ENCODE measurements at regions not wholly inside any gene's neighbourhood (a gene's known extent, or its start where the extent isn't known, plus 50 kb on each side); places are given as distances from the start of the nearest gene placed in this dataset.
"Not testable (repeated sequence)": the region's sequence is repeated elsewhere in the genome, so short reads cannot be mapped to it uniquely, and the experiment has no call there.

DNA sequence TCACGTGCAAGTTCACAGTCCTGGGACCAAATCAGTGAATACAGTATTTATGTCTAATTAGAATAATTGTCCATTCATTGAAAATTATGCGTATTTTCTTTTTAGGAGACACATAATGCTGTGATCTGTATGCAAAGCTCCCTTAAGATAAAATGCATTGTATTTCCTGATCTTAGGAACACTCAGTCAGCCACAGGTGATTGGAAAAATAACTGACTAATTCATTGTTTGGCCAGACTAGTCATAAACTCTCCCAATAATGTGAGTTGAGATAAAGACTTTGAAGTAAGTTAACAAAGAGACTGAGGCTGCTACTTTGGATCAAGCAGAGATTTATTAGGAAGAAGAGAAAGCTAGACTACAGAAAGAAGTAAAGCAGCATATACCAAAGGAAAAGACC is 182.2 kb downstream of the GNAI1 start:
- H3K9me3 Mint-ChIP-seq, result peaks cover 19% of the 10 kb centered on the region
- H3K27ac Mint-ChIP-seq, result no peak overlapping the region
- ATAC-seq, result no peak
- H3K4me1 Mint-ChIP-seq, result no peaks in the 10 kb centered on the region
- no peak overlapping the region for H3K4me3 Mint-ChIP-seq
- DNase-seq (ENCODE audit: low spot score in 2 of 2), result no peak
- no peaks in the 10 kb centered on the region for H3K36me3 Mint-ChIP-seq

- H3K27ac Mint-ChIP-seq, result no peak overlapping the region
- H3K9me3 Mint-ChIP-seq, result peaks cover 20% of the 10 kb centered on the region
- no peaks in the 10 kb centered on the region for H3K4me1 Mint-ChIP-seq
- H3K36me3 Mint-ChIP-seq, result no peaks in the 10 kb centered on the region
- ATAC-seq (no peak), DNase-seq (ENCODE audit: low spot score in 2 of 2) (no peak)
- no peak overlapping the region for H3K4me3 Mint-ChIP-seq
Measured at GRCh38 chr7:80313716-80314115, 179.1 kb downstream of the GNAI1 start.

DNA sequence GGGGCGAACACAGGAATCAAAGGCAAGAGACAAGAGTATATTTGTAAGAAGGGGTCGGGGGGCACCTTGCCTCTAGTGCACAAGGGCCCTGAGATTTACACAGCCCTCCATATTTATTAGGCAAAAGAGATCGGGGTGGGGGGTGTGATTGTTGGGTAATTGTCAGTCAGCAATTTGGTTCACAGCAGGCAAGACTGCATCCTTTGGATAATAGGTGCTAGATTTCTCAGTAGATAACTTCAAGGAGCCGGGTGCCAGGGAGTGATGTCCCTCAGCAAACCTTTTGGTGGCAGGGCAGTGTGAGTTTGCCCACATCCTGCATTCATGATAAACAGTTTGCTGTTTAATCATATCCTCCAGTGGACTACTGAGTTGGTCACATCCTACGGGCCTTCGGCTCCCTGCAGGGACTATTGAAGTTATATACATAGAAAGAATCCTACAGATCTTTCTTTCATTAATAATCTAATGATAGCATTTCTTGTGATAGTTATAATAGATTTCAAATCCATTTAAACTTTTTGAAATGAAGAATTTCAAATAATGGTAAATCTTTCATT is 178.5 kb downstream of the GNAI1 start:
- Mint-ChIP-seq H3K27ac (no peak overlapping the region), H3K36me3 (no peaks in the 10 kb centered on the region)
- no peak for ATAC-seq

DNA sequence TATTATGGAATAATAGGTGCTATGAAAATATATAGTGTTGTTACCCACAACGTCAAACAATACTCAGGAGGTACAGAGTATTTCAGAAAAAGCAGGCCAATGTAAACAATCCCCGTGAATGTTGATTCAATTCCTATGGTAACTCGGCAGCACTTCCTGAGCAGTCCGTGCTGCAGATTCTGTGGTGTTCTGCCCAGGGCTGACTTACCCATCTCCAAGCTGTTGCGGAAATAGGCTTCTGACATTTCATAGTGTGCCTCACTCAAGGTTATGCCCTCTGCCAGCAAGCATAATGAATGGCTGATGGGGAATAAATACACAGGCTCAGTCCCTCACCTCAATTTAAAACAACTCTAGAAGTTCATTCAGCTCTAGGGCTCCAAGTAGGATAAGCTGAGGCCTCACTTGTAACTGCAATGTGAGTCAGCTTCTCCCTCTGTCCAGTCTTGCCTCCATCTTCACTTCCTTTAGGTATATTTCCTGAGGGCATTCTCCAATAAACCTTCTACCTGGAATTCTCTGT is 177.6 kb downstream of the GNAI1 start:
- Mint-ChIP-seq H3K36me3 (no peaks in the 10 kb centered on the region), H3K27ac (no peak overlapping the region), H3K4me1 (no peaks in the 10 kb centered on the region), H3K4me3 (no peak overlapping the region), H3K9me3 (peaks cover 20% of the 10 kb centered on the region)
- DNase-seq (ENCODE audit: low spot score in 2 of 2) (no peak), ATAC-seq (no peak)

More for the DNA sequence above, 178.5 kb downstream of the GNAI1 start:
- DNase-seq (ENCODE audit: low spot score in 2 of 2), result no peak
- Mint-ChIP-seq H3K4me1 (no peaks in the 10 kb centered on the region), H3K4me3 (no peak overlapping the region), H3K9me3 (peaks cover 20% of the 10 kb centered on the region)

DNA sequence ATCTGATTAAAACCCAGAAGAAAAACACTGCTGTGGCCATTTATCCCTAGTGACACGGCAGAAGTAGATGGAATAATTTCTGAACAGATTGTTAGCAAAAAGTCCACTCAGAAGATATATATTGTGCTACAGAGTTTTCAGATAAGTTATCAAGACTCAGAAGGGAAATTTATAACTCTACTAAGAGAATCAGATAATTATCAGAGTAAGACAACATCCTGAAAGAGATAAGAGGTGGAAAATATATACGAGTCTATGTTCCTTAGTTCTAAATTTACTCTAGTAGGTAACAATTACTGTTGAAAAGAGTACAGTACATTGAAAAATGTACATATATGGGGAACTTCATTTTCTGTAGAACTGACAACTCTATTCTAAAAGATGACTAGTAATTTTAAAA is 176.7 kb downstream of the GNAI1 start:
- H3K36me3 Mint-ChIP-seq, result no peaks in the 10 kb centered on the region
- no peak overlapping the region for H3K4me3 Mint-ChIP-seq
- H3K27ac Mint-ChIP-seq, result no peak overlapping the region

GRCh38 chr7:80309971-80310549 is 175.4 kb downstream of the GNAI1 start:
- Mint-ChIP-seq H3K36me3 (no peaks in the 10 kb centered on the region), H3K27ac (no peak overlapping the region), H3K4me1 (no peaks in the 10 kb centered on the region), H3K4me3 (no peak overlapping the region), H3K9me3 (peaks cover 15% of the 10 kb centered on the region)
- no peak for DNase-seq (ENCODE audit: low spot score in 2 of 2)
- no peak for ATAC-seq

More for the DNA sequence above, 176.7 kb downstream of the GNAI1 start:
- Mint-ChIP-seq H3K4me1 (no peaks in the 10 kb centered on the region), H3K9me3 (peaks cover 20% of the 10 kb centered on the region)
- DNase-seq (ENCODE audit: low spot score in 2 of 2), result no peak
- no peak for ATAC-seq

- Mint-ChIP-seq H3K4me1 (no peaks in the 10 kb centered on the region), H3K27ac (no peak overlapping the region), H3K9me3 (peaks cover 15% of the 10 kb centered on the region), H3K36me3 (no peaks in the 10 kb centered on the region), H3K4me3 (no peak overlapping the region)
- DNase-seq (ENCODE audit: low spot score in 2 of 2) (no peak), ATAC-seq (no peak)
Measured at GRCh38 chr7:80309377-80309776, 174.7 kb downstream of the GNAI1 start.

- Mint-ChIP-seq H3K4me3 (no peak overlapping the region), H3K4me1 (no peaks in the 10 kb centered on the region), H3K36me3 (no peaks in the 10 kb centered on the region), H3K27ac (no peak overlapping the region), H3K9me3 (peaks cover 9% of the 10 kb centered on the region)
- DNase-seq (ENCODE audit: low spot score in 2 of 2) (no peak), ATAC-seq (no peak)
Measured at GRCh38 chr7:80307227-80307856, 172.7 kb downstream of the GNAI1 start.

DNA sequence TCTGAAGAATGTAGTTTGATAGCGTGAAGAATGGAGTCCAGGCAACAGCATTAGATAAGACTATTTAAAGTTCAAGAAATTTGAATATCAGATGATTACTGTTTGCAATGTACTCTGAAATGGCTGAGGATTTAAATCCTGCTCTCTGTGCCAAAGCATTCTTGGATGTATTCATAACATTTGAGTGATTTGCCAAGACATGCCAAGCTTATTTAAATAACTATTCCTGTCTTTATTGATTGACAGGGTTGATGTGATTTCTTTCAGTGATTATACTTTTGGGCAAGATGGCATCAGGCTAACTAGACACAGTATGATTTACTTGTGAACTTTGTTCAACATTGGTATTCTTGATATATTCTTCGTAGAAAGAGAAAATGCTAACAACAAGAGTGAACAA is 168.7 kb downstream of the GNAI1 start:
- DNase-seq (ENCODE audit: low spot score in 2 of 2), result no peak
- Mint-ChIP-seq H3K27ac (no peak overlapping the region), H3K4me3 (no peak overlapping the region), H3K4me1 (no peaks in the 10 kb centered on the region), H3K36me3 (no peaks in the 10 kb centered on the region), H3K9me3 (peaks cover 9% of the 10 kb centered on the region)
- ATAC-seq, result no peak

GRCh38 chr7:80302636-80303035 is 168.0 kb downstream of the GNAI1 start:
- H3K27ac Mint-ChIP-seq, result no peak overlapping the region
- ATAC-seq (no peak), DNase-seq (ENCODE audit: low spot score in 2 of 2) (no peak)
- H3K36me3 Mint-ChIP-seq, result no peaks in the 10 kb centered on the region
- no peak overlapping the region for H3K4me3 Mint-ChIP-seq
- H3K9me3 Mint-ChIP-seq, result peaks cover 9% of the 10 kb centered on the region
- H3K4me1 Mint-ChIP-seq, result no peaks in the 10 kb centered on the region

- H3K4me3 Mint-ChIP-seq, result no peak overlapping the region
- no peak for ATAC-seq
- DNase-seq (ENCODE audit: low spot score in 2 of 2), result no peak
- no peak overlapping the region for H3K27ac Mint-ChIP-seq
- no peaks in the 10 kb centered on the region for H3K4me1 Mint-ChIP-seq
- peaks cover 14% of the 10 kb centered on the region for H3K9me3 Mint-ChIP-seq
- no peaks in the 10 kb centered on the region for H3K36me3 Mint-ChIP-seq
Measured at GRCh38 chr7:80302078-80302477, 167.4 kb downstream of the GNAI1 start.

GRCh38 chr7:80298201-80298600 is 163.6 kb downstream of the GNAI1 start:
- Mint-ChIP-seq H3K4me3 (no peak overlapping the region), H3K36me3 (no peaks in the 10 kb centered on the region), H3K27ac (no peak overlapping the region), H3K9me3 (peaks cover 26% of the 10 kb centered on the region), H3K4me1 (no peaks in the 10 kb centered on the region)
- DNase-seq (ENCODE audit: low spot score in 2 of 2) (no peak), ATAC-seq (no peak)

- Mint-ChIP-seq H3K36me3 (no peaks in the 10 kb centered on the region), H3K4me1 (no peaks in the 10 kb centered on the region), H3K27ac (no peak overlapping the region), H3K4me3 (no peak overlapping the region), H3K9me3 (peaks cover 28% of the 10 kb centered on the region)
- ATAC-seq (no peak), DNase-seq (ENCODE audit: low spot score in 2 of 2) (no peak)
Measured at GRCh38 chr7:80294346-80294745, 159.7 kb downstream of the GNAI1 start.

GRCh38 chr7:80292634-80293033 is 158.0 kb downstream of the GNAI1 start:
- H3K4me1 Mint-ChIP-seq; H3K36me3 Mint-ChIP-seq; H3K27ac Mint-ChIP-seq; DNase-seq (ENCODE audit: low spot score in 2 of 2); H3K4me3 Mint-ChIP-seq; ATAC-seq: not testable (repeated sequence)
- peaks cover 31% of the 10 kb centered on the region for H3K9me3 Mint-ChIP-seq

GRCh38 chr7:80288175-80289122 is 153.8 kb downstream of the GNAI1 start:
- H3K36me3 Mint-ChIP-seq, result no peaks in the 10 kb centered on the region
- H3K4me3 Mint-ChIP-seq, result no peak overlapping the region
- no peaks in the 10 kb centered on the region for H3K4me1 Mint-ChIP-seq
- H3K9me3 Mint-ChIP-seq, result peaks cover 16% of the 10 kb centered on the region
- ATAC-seq, result no peak
- no peak overlapping the region for H3K27ac Mint-ChIP-seq
- no peak for DNase-seq (ENCODE audit: low spot score in 2 of 2)
